GM21390 (cell line): ENCODE measurements at regions not wholly inside any gene's neighbourhood (a gene's known extent, or its start where the extent isn't known, plus 50 kb on each side); places are given as distances from the start of the nearest gene placed in this dataset.
"Not testable (repeated sequence)": the region's sequence is repeated elsewhere in the genome, so short reads cannot be mapped to it uniquely, and the experiment has no call there.

Experiments
- ATAC-seq: cut with Tn5 transposase; IDR thresholded peaks from one replicate; pipeline ENCODE4 v1.9.1; 2021; ENCODE audit not compliant: unreplicated experiment

- ATAC-seq: no peak
These were observed 426.7 kb downstream of the KLHL13 start for GRCh38 chrX:117689956-117690355.

GRCh38 chrX:117680286-117680685, 436.3 kb downstream of the KLHL13 start:
- no peak for ATAC-seq

- no peak for ATAC-seq
These were observed 463.2 kb downstream of the KLHL13 start for GRCh38 chrX:117653396-117653795.

GRCh38 chrX:117645639-117646038, 471.0 kb downstream of the KLHL13 start:
- no peak for ATAC-seq

GRCh38 chrX:117641913-117642656, 474.5 kb downstream of the KLHL13 start:
- no peak for ATAC-seq

- ATAC-seq: no peak
These were observed 479.8 kb downstream of the KLHL13 start for GRCh38 chrX:117636826-117637225.

GRCh38 chrX:117633277-117633676, 483.3 kb downstream of the KLHL13 start:
- no peak for ATAC-seq

- no peak for ATAC-seq
These were observed 488.2 kb downstream of the KLHL13 start for GRCh38 chrX:117628381-117628780.

- ATAC-seq: no peak
These were observed 505.8 kb downstream of the KLHL13 start for GRCh38 chrX:117610806-117611205.

- no peak for ATAC-seq
These were observed 506.6 kb downstream of the KLHL13 start for GRCh38 chrX:117610049-117610448.

- no peak for ATAC-seq
These were observed 509.0 kb downstream of the KLHL13 start for GRCh38 chrX:117607561-117607960.

GRCh38 chrX:117606101-117606500, 510.5 kb downstream of the KLHL13 start:
- not testable (repeated sequence) for ATAC-seq

- ATAC-seq: no peak
These were observed 546.5 kb downstream of the KLHL13 start for GRCh38 chrX:117570160-117570559.

GRCh38 chrX:117568238-117568637, 548.4 kb downstream of the KLHL13 start:
- no peak for ATAC-seq

- ATAC-seq: no peak
These were observed 572.7 kb downstream of the KLHL13 start for GRCh38 chrX:117543885-117544284.

- no peak for ATAC-seq
These were observed 577.6 kb downstream of the KLHL13 start for GRCh38 chrX:117539090-117539418.

GRCh38 chrX:117538178-117539089, 578.2 kb downstream of the KLHL13 start:
- ATAC-seq: no peak

GRCh38 chrX:117532339-117532738, 584.3 kb downstream of the KLHL13 start:
- ATAC-seq: no peak

GRCh38 chrX:117522725-117523700, 593.6 kb downstream of the KLHL13 start:
- no peak for ATAC-seq

- ATAC-seq: no peak
These were observed 598.6 kb downstream of the KLHL13 start for GRCh38 chrX:117517994-117518393.

GRCh38 chrX:117511379-117511778, 605.2 kb downstream of the KLHL13 start:
- no peak for ATAC-seq
